ENCODE measurements at regions not wholly inside any gene's neighbourhood (a gene's known extent, or its start where the extent isn't known, plus 50 kb on each side); places are given as distances from the start of the nearest gene placed in this dataset.

DNA sequence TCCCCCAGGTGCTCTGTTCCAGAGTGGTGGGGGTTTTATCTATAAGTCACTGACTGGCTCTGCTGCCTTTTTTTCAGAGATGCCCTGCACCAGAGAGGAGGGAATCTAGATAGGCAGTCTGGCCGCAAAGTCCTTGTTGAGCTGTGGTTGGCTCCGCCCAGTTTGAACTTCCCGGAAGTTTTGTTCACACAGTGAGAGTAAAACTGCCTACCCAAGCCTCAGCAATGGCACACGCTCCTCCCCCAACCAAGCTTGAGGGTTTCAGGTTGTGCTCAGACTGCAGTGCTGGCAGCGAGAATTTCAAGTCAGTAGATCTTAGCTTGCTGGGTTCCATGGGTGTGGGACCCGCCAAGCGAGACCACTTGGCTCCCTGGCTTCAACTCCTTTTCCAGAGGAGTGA lies 1428.6 kb downstream of the MAT2B start:
- no peak for DNase-seq

DNA sequence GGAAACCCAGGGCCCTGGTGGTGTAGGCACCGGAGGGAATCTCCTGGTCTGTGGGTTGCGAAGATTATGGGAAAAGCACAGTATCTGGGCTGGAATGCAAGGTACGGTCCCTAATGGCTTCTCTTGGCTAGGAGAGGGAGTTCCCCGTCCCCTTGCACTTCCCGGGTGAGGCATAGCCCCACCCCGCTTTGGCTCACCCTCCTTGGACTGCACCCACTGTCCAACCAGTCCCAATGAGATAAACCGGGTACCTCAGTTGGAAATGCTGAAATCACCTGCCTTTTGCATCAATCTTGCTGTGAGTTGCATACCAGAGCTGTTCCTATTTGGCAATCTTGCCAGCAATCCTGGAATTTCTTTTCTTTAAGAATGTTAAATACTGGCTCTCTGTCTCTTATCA lies 1429.1 kb downstream of the MAT2B start:
- DNase-seq = no peak

DNA sequence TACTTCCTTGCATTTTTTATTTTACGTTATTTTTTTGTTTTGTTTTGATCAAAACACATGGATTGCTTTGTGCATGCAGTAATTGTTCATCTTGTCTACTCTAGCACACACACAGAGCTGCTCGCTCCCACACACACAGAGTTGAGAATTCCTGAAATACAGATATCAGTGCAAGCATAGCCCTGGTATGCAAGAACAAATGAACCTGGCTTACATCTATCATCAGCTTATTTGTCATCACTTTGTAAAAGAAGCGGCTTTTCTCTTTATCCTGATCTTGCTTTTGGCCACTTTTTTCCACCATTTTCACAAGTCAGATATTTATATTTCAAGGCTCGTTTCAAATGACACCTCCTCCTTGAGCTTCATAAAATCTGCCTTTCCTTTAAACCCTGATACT lies 1435.7 kb downstream of the MAT2B start:
- no peak for DNase-seq

DNA sequence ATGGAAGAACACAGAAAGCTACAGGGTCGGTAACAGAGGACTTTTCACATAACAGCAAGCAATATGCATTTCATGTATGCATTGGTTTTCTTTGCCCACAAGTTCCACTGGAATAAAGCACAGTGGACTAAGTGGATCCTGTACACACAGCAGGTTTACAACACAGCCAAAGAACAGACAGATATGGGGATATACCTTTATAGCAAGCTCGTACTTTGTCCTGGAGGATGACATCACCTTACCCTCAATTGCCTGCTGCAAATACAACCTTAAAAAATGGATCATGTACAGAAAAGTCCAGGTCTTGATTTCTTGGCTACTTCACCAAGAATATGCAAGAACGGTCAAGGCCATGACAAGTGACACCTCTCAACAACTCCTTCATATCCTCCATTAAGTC lies 1445.5 kb downstream of the MAT2B start:
- no peak for DNase-seq

DNA sequence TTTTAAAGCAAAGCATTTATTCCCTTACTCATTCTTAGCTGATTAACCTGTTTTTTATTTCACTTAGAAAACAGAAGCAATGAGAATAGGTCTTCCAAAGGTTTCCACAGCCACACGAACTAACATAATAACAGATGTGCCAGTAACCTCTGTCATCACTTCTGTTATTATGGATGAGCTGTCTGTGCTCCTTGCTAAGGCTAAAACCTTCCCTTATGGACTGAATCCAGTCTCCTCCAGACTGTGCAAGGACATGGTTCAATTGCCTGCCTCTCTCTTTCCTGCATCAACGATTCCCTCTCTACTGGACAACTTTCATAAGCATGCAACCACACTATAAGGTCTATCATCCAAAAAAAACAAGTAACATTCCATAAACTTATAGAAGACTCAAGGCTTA lies 1446.2 kb downstream of the MAT2B start:
- DNase-seq = no peak

DNA sequence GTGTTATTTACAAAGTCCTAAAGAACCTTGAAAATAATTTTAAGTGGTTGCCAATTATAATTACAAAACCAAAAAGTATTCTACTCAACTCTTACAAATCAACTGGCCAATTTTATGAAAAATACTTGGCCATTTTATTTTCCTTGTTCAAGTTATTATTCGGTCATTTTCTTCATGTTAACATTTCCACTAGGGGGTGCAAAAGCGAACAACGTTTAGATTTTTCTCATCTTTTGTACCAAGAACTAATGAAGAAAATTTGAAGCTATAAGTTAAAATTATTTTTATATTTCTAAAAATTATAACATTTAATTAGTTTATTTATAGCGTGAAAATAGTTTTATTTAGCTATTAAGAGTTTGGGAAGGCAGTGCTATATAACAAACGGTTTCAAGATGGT lies 1453.3 kb downstream of the MAT2B start:
- no peak for DNase-seq

DNA sequence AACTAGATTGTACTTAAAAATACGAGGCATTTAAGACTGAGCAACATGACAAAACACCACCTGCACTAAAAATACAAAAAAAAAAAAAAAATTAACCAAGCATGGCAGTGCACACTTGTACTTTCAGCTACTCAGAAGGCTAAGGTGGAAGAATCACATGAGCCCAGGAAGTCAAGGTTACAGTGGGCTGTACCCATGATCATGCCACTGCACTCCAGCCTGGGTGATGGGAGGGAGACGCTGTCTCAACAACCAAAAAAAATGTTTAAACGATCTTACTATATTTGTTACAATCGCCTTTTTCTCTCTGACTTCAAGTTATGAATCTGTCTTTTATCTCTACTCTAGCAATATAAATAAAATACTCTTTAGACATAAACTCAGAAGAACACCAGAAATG lies 1454.3 kb downstream of the MAT2B start:
- DNase-seq = no peak

DNA sequence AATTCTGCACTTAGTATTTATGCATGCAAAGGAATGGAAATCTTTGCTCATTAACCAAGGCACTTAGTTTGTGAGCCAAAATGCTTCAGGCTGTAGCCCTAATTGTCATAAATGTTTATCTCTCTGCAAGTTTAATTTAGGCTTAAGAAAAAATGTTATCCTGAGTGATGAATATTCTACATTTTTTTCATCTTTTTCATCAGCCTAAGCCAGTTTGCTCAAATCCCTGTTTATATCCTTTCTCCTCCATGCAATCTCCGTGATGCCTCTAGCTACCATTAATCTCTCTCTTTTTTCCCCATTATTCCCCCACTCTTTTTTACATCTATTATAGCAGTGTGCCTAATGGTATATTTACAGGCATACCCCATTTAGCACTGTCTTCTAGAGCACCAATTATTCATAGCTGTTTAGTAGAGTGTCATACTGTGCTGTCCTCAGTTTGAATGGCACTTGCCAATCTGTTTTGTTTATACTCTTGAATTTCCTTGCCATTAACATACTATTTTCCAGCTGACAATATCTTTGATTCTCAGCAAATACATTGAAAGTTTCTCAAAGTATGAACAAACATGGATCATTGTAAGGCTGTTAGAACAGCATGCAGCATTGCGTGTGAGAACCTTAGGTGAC lies 1457.0 kb downstream of the MAT2B start:
- no peak for DNase-seq

DNA sequence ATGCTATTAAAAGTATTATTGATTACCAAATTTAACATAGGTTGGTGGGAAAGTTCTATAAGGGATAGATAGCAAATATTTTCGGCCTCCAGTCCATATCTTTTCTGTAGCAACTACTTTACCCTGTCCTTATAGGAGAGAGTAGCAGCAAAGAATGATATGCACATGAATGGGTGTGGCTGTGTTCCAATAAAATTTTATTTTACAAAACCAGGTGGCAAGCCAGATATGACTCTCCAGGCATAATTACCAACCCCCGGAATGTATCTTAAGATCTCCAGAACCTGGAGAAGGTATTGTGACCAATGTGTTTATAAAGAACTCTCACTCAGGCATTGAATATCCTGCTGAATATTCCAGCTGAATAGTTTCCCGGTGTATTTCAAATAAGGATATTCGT lies 1461.2 kb downstream of the MAT2B start:
- DNase-seq = no peak

DNA sequence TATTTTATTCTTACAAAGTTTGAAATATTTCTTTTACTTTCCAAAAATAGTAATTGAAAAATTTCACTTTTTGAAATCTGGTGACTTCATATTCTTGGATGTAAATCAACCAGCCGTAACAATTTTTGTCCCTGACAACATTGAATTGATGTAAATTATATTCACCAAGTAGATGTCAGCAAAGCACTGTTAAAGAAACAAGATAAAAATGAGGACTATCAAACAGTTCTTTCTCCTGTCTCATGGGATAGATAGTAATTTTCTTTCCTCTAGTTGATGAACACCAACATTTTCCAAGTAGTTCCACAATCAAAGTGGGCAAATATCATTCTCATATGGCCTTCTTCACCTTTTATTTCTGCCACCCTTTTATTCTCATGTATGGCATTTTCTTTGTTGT lies 1461.9 kb downstream of the MAT2B start:
- DNase-seq = no peak

DNA sequence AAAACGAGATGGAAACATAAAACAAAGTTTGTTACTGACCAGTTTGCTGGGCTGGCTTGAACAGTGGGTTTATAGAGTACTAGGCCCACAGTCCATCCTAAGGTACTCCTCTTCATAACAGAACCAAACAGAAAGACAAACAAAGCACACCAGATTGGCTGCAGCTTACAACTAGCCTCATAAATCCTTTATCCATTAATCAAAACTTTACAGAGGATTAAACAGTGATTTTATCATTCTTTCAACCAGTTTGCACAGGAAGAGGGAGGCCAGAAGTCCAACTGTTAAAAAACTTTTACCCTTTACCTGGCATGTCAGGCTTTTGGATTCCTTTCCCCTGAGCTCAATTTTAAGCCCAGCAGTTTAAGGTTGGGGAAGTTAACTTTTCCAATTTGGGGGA lies 1467.6 kb downstream of the MAT2B start:
- no peak for DNase-seq

DNA sequence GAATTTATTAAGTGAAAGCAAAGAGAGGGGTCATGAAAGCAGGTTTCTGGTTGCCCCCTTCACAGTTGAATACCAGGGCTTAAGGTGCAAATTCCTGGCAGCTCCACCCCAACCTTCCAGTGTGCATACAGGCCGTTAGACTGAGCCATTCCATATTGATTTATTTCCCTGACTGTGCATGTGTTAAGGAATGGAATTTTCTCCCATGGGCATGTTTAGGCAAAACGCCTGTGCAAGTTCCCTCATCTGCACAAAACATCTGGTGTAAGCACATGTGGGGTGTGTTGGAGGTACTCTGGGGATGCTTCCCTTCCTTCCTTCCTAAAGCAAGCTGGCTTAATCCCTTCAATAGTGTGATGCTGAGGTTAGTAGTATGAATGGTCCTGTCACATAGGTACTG lies 1470.6 kb downstream of the MAT2B start:
- DNase-seq = no peak

DNA sequence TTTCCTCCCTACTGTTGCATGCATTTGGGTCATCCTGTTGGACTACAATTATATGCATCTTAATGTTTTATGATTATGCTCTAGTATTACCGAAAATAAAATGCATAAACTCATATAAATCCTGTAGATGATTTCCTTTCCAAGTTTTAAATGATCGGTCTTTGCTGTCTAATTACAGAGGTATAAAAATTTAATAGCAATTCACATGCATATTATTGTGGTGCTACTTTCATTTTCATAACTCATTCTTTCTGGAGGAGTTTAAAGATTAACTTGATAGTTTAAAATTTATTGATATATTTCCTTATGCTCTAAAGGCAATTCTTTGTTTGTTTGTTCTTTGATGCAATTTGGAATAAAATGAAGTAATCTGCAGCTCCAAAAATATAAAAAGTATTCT lies 1475.1 kb downstream of the MAT2B start:
- DNase-seq = no peak

DNA sequence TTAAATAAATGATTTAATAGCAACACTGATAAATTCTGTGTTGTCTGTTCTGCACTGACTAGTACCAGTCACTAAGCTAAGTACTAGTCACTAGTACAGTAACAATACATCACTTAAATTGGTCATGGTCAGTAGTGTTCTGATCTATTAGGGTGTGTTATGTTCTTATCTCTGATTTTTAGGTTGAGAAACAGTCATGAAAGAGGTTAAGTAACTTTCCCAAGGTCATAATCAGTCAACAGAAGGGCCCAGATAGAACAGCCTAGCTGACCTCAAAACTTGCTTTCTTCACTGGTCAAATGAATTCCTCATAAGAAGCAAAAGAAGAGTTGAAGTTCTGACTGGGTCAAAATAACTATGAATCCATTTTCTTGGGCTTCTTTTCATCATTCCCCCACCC lies 1492.7 kb downstream of the MAT2B start:
- DNase-seq = no peak

DNA sequence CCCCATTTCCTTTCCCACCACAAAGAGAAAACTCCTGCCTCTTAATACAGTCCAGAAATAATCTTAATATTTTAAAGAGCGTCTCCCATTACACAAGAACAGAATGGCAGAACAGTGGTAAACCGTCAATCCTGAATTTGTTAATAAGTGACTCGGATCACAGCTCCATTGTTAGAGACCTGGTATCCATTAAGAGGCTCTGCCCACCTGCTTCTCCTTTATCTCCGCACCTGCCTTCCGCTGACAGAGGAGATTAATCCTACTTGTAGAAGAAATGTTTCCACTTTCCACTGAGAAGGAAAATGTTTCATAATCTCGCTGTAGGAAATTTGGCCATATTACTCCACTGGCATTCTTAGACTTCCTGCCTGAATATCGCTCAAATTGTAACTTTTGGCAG lies 1493.2 kb downstream of the MAT2B start:
- DNase-seq = no peak

DNA sequence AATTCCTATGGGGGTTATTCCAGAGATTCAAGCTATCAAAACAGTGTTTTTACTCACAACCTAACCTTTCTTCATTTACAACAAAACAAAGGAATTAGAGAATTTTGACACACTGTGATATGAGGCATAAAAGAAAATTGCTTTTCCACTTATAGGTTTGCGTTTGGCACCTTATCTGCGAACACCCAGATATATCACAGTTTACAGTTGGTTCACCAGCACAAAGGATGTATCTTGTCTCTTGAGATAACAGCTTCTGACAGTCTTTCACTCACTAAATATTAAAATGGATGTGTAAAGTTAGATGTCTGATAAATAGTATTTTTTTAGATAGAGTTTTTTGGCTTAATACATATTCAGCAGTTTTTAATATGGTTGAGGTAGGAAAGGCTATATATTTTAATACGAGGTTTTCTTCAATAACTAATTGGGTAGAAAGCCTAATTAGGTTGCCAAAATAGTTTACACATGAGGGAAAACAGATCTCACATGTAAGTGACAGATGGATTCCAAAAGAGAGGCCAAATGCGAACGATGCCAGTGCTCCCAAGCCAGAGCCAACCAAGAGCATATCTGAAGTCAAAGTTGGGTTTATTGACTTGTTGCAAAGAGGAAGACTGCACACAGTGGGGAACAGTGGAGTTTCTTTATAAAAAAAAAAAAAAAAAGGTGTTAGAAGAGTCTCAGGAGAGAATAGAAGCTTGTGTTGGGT lies 1495.2 kb downstream of the MAT2B start:
- no peak for DNase-seq

DNA sequence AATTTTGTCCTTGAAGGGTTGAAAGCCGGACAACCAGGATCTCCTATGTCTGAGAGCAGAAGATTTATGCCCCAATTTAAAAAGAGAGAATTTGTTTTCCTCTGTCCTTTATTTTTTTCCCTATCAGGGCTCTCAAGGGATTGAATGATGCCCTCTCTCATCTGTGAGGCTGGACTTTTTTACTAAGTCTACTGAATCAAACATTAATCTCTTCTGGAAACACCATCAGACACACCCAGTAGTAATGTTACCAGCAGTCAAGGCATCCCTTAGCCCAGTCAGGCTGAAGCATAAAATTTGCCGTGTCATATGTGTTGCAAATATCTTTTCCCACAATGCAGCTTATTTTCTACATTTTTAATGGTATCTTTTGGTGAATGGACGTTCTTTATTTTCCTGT lies 1497.9 kb downstream of the MAT2B start:
- DNase-seq = no peak

DNA sequence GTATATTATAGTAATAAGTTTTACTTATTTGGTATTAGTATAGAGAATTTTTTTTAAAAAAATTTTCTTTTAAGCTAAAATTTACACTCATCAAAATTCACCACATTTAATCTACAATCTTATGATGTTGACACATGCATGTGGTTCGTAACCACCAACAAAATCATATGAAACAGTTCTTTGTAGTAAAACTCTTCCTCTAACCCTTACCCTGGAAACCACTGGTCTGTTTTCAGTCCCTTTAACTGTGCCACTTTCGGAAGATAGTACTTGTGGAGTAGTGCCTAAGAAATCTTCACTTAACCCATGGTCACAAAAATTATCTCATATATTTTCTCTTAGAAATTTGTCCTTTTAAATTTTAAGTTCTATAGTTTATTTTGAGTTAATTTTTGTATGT lies 1498.8 kb downstream of the MAT2B start:
- DNase-seq = no peak

DNA sequence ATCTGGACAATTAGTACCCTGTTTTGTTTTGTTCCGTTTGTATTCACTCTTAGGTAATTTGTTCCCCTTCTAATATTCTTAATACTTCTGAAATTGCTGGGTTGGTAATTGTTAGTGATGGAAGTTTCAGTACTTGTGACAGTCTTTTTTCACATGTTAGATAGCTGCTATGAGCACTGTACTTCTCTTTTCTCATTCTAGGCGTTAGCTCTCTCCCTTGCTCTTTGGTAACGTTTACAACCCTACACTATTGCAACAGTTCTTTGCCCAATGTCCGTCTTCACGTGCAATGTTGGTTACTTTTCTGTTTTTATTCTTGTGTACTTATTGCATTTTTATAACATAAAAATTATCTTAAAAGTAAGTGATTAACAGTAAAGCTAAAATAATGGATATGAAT lies 1509.0 kb downstream of the MAT2B start:
- DNase-seq = no peak

DNA sequence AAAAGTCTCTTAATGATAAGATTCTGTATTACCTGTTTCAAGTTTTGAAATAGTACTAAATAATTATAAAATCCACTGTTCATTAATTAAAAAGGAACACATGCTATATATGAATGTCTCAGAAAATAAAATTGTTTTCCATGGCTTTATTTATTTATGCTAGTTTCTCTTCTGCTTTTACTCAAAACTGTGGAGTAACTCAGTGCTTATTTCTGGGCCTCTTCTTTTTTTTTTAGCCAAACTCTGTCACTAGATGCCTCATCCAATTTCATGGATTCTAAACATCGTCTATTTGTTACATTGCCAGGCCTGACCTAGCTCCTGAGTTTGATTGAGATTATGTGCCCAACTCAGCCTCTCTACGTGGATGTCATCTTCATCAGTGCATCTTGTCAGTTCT lies 1509.7 kb downstream of the MAT2B start:
- DNase-seq = no peak

DNA sequence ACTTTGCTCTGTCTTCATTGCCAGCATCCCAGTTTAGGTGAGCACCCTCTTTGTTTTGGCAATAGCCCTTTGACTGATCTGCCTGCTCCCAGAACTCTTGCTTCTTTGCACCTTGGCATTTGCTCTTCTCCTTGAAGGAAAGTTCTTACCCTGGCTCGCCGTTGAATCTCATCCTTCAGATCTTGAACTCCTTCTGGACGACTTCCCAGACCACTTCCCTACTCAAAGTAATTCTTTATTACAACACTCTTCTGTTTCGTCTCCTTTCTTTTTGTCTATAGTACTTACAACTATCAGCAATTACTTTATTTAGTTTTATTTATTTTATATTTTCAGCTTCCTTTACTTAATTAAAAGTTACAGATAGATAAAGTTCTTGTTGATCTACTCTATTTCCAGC lies 1510.1 kb downstream of the MAT2B start:
- no peak for DNase-seq

DNA sequence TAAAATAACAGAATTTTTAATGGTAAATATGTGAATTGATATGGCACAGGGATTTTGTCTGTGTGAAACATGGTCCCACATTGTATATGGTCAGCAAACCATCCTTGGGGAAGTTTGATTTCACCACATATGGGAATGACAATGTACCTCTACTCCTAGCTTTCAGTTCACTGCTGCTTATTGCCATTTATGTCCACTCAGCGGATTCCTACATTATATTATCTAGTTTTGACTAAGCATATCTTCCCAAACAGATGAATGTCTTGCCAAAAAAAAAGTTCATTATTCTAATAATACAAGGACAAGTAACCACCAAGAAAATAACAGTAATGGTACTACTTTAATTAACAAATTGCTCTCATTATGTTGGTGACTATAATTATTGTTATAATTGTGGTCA lies 1521.6 kb downstream of the MAT2B start:
- no peak for DNase-seq

DNA sequence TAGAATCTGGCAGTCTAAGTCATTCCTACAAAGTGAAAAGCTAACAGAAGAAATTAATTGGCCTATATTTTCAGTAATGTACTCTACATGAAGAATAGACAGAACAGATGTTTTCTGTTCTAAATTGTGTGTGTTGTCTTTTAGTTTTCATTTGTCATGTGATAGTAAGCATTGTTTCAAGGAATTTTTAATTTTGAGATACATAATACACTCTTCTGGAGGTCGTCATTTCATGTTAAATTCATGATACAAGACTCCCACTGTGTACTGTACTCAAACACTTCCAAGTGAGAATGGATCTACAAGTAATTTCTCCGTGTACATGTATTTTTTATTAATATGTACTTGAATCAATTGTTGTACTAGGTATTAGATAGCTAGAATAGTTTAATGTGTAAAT lies 1522.9 kb downstream of the MAT2B start:
- DNase-seq = no peak

DNA sequence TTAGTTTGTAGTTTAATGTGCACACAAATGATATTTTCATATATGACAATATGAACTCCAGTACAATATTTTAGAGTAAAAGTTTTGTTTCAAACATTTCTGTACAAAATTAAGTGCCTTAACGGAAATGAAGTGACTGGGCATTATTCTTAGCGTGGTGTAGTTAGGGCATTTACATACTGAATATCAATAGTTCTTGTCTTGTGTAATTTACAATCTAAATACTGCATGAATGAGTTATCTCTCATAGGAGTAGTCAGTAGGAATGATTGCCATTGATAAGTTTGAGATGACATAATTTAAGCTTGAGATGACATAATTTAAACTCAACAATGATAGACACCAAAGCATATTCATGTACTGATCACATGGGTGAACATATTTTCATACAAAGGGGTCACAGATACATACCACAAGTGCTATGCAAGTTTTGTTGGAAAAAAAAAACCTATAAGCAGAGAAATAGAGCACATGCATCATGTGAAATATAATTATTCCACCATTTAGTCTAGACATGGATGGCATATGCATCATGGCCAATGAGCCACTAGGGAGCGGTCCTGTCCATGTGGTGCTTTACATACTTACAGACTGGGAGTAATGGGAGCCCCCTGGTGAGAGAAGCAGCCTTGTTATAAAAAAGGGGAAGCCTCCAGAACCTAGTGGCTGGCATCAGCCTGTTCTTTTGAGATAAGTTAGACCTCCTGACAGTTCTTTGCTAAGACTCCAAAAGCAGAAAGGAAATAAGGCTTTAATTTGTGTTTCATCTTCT lies 1523.9 kb downstream of the MAT2B start:
- no peak for DNase-seq
